ENCODE measurements at regions not wholly inside any gene's neighbourhood (a gene's known extent, or its start where the extent isn't known, plus 50 kb on each side); places are given as distances from the start of the nearest gene placed in this dataset.

- TF ChIP-seq POLR2A (IDR thresholded peaks at IDR 0.05) (no peak), CTCF (IDR thresholded peaks at IDR 0.05) (no peak), POLR2AphosphoS5 (IDR thresholded peaks at IDR 0.05) (no peak), EP300 (IDR thresholded peaks at IDR 0.05) (no peak)
- ATAC-seq = no peak
- Histone ChIP-seq H3K9me3 (no peaks in the 10 kb centered on the region), H3K36me3 (no peaks in the 10 kb centered on the region), H3K27ac (no peak overlapping the region), H3K4me3 (no peak overlapping the region), H3K27me3 (peaks cover 6% of the 10 kb centered on the region), H3K4me1 (no peaks in the 10 kb centered on the region)
- WGBS, 2 donors (ENCODE audit: low coverage in 1 of 2) = 50 to 78% methylated on average over 2 to 3 of the region's 5 CpGs
These were observed 65.8 kb upstream of the ELMO1 start for GRCh38 chr7:37514497-37514896.

- WGBS, 2 donors (ENCODE audit: low coverage in 1 of 2) = 4 to 34% methylated on average over 5 of the region's 5 CpGs
- Histone ChIP-seq H3K4me3 (no peak overlapping the region), H3K27me3 (peaks cover 6% of the 10 kb centered on the region), H3K36me3 (no peaks in the 10 kb centered on the region), H3K9me3 (peaks cover 0 to 2% (median 0%) of the 10 kb centered on the region in 3 donors), H3K27ac (no peak overlapping the region), H3K4me1 (no peaks in the 10 kb centered on the region)
- no peak for ATAC-seq
- TF ChIP-seq EP300 (IDR thresholded peaks at IDR 0.05) (no peak), POLR2AphosphoS5 (IDR thresholded peaks at IDR 0.05) (no peak), POLR2A (IDR thresholded peaks at IDR 0.05) (no peak), CTCF (IDR thresholded peaks at IDR 0.05) (no peak)
These were observed 68.0 kb upstream of the ELMO1 start for GRCh38 chr7:37516664-37517063.

GRCh38 chr7:37518266-37518665, 69.6 kb upstream of the ELMO1 start:
- H3K4me1 ChIP-seq = no peaks in the 10 kb centered on the region
- no peak overlapping the region for H3K27ac ChIP-seq
- TF ChIP-seq POLR2AphosphoS5 (IDR thresholded peaks at IDR 0.05) (no peak), POLR2A (IDR thresholded peaks at IDR 0.05) (no peak), EP300 (IDR thresholded peaks at IDR 0.05) (no peak), CTCF (IDR thresholded peaks at IDR 0.05) (no peak)
- H3K36me3 ChIP-seq = no peaks in the 10 kb centered on the region
- H3K27me3 ChIP-seq = peaks cover 6% of the 10 kb centered on the region
- ATAC-seq = no peak
- peaks cover 0 to 6% (median 0%) of the 10 kb centered on the region in 3 donors for H3K9me3 ChIP-seq
- no peak overlapping the region for H3K4me3 ChIP-seq
- WGBS, 2 donors (ENCODE audit: low coverage in 1 of 2) = 90 to 94% methylated on average over 2 of the region's 2 CpGs

GRCh38 chr7:37524056-37524455, 75.4 kb upstream of the ELMO1 start:
- 60 to 75% methylated on average over 1 to 4 of the region's 4 CpGs for WGBS, 2 donors (ENCODE audit: low coverage in 1 of 2)

More at GRCh38 chr7:37524056-37524455, 75.4 kb upstream of the ELMO1 start:
- TF ChIP-seq CTCF (IDR thresholded peaks at IDR 0.05) (no peak), POLR2AphosphoS5 (IDR thresholded peaks at IDR 0.05) (no peak), POLR2A (IDR thresholded peaks at IDR 0.05) (no peak), EP300 (IDR thresholded peaks at IDR 0.05) (no peak)
- H3K27ac ChIP-seq = no peak overlapping the region
- H3K27me3 ChIP-seq = no peaks in the 10 kb centered on the region
- ATAC-seq = no peak
- no peak overlapping the region for H3K4me3 ChIP-seq
- H3K9me3 ChIP-seq = peaks cover 0 to 6% (median 0%) of the 10 kb centered on the region in 3 donors
- H3K4me1 ChIP-seq = no peaks in the 10 kb centered on the region
- H3K36me3 ChIP-seq = no peaks in the 10 kb centered on the region
